H54 (cell line): ENCODE measurements at regions not wholly inside any gene's neighbourhood (a gene's known extent, or its start where the extent isn't known, plus 50 kb on each side); places are given as distances from the start of the nearest gene placed in this dataset.
A peak's percentile ranks its signal among the peaks of the same experiment; 100 is the strongest.
"Not testable (repeated sequence)": the region's sequence is repeated elsewhere in the genome, so short reads cannot be mapped to it uniquely, and the experiment has no call there.

Experiments
- DNase-seq: peaks from one replicate; pipeline ENCODE4 v3.0.0; 2011; ENCODE audit warnings: low spot score, mixed read lengths; ENCODE audit not compliant: insufficient read length
- FAIRE-seq: peaks from 3 replicates; lab custom pipeline; 2011; peaks lifted over from hg19 to GRCh38; lab: Jason Lieb, UNC
- POLR2A ChIP-seq: IDR thresholded peaks from 2 replicates; pipeline ENCODE4 v1.6.1; 2011; ENCODE audit warnings: low read depth, mild to moderate bottlenecking, low read length

GRCh38 chr17:27199948-27200347 is 94.0 kb upstream of the WSB1 start:
- FAIRE-seq = no peak
- TF ChIP-seq POLR2A = no peak
- no peak for DNase-seq

- FAIRE-seq (no peak), DNase-seq (no peak)
- no peak for TF ChIP-seq POLR2A
Observed at GRCh38 chr17:27200476-27200875, 93.4 kb upstream of the WSB1 start.

- DNase-seq = no peak
- TF ChIP-seq POLR2A = no peak
- no peak for FAIRE-seq
Observed at GRCh38 chr17:27203241-27203640, 90.7 kb upstream of the WSB1 start.

- DNase-seq (no peak), FAIRE-seq (no peak)
Observed at GRCh38 chr17:27206447-27206846, 87.5 kb upstream of the WSB1 start.

GRCh38 chr17:27207073-27207513 is 86.8 kb upstream of the WSB1 start:
- no peak for TF ChIP-seq POLR2A
- FAIRE-seq (no peak), DNase-seq (peak; percentile 42)

More at GRCh38 chr17:27206447-27206846, 87.5 kb upstream of the WSB1 start:
- no peak for TF ChIP-seq POLR2A

- not testable (repeated sequence) for FAIRE-seq, DNase-seq
Observed at GRCh38 chr17:27208370-27208769, 85.5 kb upstream of the WSB1 start.

- FAIRE-seq (no peak), DNase-seq (no peak)
- no peak for TF ChIP-seq POLR2A
Observed at GRCh38 chr17:27209316-27209715, 84.6 kb upstream of the WSB1 start.

- not testable (repeated sequence) for FAIRE-seq, DNase-seq
Observed at GRCh38 chr17:27210809-27211208, 83.1 kb upstream of the WSB1 start.

GRCh38 chr17:27216836-27217235 is 77.1 kb upstream of the WSB1 start:
- DNase-seq (no peak), FAIRE-seq (no peak)
- no peak for TF ChIP-seq POLR2A

GRCh38 chr17:27217631-27218030 is 76.3 kb upstream of the WSB1 start:
- DNase-seq (no peak), FAIRE-seq (no peak)
- TF ChIP-seq POLR2A = no peak

- no peak for TF ChIP-seq POLR2A
- DNase-seq = no peak
- no peak for FAIRE-seq
Observed at GRCh38 chr17:27218041-27218440, 75.9 kb upstream of the WSB1 start.

GRCh38 chr17:27218719-27219488 is 75.0 kb upstream of the WSB1 start:
- no peak for TF ChIP-seq POLR2A
- no peak for DNase-seq
- no peak for FAIRE-seq

GRCh38 chr17:27222515-27222914 is 71.4 kb upstream of the WSB1 start:
- no peak for FAIRE-seq
- DNase-seq = no peak

GRCh38 chr17:27224526-27225315 is 69.2 kb upstream of the WSB1 start:
- no peak for TF ChIP-seq POLR2A
- no peak for FAIRE-seq
- DNase-seq = no peak

More at GRCh38 chr17:27222515-27222914, 71.4 kb upstream of the WSB1 start:
- no peak for TF ChIP-seq POLR2A

- FAIRE-seq (peak; percentile 84), DNase-seq (no peak)
- no peak for TF ChIP-seq POLR2A
Observed at GRCh38 chr17:27226611-27227230, 67.2 kb upstream of the WSB1 start.
